Embryonic facial prominence (tissue), 1 donor: ENCODE measurements at regions not wholly inside any gene's neighbourhood (a gene's known extent, or its start where the extent isn't known, plus 50 kb on each side); places are given as distances from the start of the nearest gene placed in this dataset.

ENCODE experiments used
- DNase-seq: peaks from one replicate; pipeline ENCODE4 v3.0.0-alpha.2; 2016; ENCODE audit errors: extremely low spot score

- no peak for DNase-seq
Observed at GRCh38 chr2:120881981-120882788, 146.5 kb downstream of the GLI2 start.

GRCh38 chr2:120883607-120884440 is 148.2 kb downstream of the GLI2 start:
- DNase-seq, result no peak

DNA sequence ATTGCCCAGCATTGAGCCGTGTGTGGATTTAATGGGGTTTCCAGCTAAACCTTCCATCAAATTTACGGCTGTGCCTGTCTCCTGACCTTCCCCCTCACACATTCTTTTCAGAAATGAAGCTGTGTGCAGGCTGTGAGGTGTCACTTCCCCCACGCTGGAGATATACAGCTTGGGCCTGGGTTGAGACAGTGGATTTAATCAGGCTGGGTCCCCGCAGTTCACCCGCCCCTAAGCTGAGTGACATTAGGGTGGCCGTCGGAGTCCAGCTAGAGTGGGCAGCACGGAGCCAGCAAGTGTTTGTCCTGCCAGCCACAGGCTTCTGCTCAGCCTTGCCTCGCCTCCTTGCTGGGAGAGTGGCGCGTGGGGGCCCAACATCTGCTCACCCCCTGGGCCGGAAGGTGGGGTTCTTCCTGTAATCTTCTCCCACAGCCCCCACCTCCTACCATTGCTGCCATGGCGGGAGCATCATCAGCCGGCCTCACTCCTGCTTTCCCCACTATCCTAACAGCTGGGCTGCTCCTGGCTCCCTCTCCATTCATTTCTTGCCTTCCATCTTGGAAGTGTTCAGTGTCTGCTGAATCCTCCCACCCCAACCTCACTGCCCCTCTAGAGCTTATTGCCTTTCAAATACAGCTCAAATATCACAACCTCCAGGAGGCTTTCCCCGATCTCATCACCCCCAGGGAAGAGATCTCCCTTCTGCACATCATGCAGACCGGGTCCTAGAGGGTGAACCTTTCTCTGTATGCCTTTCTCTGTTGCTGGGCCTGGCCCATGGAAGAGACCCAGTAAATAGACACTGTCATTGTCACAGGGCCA is 149.0 kb downstream of the GLI2 start:
- DNase-seq, result no peak

GRCh38 chr2:120885321-120885720 is 149.7 kb downstream of the GLI2 start:
- DNase-seq, result no peak

DNA sequence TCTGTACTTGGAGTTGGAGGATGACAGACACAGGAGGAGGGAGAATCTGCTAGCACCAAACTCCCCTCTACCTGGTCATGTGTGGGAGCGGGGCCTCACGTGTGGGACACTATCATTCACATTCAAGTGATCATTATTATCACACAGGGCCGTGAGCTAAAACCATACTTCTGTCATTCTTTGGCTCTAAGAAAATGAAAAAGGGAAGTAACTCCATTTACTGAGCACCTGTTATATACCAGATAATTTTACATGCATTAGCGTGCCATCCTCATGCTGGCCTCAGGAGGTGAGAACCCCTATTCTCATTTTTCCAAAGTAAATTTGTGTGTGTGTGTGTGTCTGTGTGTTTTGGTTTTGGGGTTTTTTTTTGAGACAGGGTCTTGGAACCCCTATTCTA is 150.1 kb downstream of the GLI2 start:
- DNase-seq, result no peak

DNA sequence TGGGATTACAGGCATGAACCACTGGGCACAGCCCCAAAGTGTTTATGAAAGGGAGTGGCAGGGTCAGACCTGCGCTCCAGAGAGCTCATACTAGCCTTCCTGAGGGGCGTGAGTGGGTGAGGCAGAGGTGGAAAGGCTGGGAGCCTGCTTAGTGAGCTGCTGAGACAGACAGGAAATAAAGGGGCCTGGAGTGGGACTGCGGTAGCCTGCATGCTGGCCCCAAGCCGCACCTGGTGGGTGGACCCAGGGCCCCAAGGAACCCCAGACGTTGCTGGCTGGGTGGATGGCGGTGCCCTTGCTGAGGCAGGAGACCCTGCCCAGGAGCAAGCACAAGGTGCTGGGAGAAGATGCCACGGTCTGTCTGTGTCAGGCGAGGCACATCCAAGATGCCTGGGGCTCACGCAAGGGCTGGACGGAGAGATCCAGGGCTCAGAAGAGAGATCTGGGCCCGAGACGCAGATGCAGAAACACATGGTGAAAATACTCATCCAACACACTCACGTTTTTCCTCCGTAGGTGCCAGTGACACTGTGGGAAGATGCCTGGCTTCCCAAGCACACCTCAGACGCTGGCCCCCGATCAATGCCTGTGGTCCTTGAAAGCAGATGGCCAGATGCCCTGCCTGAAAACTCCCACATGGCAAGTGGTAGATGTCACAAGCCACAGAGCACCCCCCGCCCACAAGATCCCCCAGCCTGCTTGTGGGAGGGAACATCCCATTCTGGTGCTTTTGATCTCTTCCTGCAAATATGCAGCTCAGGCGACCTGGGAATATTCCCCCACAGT is 151.1 kb downstream of the GLI2 start:
- DNase-seq, result no peak

DNA sequence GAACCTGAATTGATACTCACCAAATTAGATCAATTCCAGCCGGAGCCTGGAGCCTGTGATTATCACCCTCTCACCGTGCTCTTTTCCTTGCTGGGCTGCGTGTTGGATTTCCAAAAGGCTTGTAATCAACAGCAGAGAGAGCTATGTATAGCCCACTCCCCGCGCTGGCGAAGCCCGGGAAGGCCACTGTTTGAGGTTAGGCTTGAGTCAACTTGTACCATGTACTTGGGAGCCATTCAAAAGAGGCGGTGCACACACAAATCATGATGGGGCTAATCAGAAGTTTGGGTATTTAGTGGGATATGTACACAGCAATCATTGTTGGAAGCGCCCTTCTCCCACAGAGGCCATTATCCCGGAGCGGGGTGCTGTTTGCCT is 151.6 kb downstream of the GLI2 start:
- no peak for DNase-seq

DNA sequence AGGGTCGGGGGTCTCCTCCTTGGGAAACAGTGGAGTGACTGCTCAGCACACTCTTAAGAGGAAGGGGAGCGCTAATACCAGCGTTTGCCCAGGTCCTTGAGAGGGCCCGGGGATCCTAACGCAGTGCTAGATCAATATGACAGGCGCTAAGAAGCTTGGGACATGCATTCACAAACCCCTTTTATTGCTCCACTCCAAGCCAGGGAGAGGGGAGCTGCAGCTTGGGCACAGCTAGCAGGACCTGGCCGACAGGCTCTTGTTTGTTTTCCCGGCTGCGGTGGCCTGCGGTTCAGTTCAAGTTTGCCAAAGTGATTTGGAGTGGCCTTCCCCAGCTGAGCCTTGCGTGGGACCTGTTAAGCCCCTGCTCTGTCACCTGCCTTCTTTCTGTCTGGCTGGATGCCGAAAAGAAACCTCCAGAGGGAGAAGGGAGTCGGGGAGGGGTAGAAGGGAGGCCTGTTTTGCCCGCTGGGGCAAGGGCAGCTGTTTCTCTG is 152.1 kb downstream of the GLI2 start:
- DNase-seq, result no peak

DNA sequence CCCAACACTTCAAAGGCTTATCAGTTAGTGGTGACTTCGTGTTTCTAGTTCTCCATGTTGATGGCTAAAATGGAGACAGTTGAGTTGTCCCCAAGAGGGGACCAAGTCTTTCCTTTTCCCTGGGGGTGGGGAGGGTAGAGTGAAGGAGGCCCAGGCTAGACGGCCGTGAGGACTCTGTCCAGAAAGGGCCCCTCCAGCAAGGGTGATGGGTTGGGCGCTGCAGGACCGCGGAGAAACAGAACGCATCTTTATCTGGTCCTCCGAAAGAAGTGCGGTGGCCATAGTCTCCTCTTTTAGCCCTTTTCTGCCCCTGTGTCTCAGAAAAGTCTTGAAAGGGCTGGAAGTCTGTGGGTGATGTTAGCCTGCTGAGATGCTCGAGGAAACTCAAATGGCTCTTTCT is 153.2 kb downstream of the GLI2 start:
- DNase-seq, result no peak

DNA sequence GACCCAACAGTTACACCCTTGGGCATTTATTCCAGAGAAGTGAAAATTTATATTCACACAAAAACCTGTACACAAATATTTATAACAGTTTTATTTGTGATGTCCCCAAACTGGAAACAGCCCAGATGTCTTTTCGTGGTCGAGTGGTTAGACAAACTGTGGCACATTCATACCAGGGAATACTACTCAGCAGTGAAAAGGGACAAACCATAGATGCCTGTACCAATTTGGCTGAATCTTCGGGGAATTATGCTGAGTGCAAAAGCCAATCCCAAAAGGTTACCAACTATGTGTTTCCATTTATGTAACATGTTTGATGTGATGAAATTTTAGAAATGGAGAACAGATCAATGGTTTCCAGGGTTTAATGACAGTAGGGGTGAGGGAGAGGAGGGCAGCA is 154.3 kb downstream of the GLI2 start:
- no peak for DNase-seq

GRCh38 chr2:120890566-120891360 is 155.1 kb downstream of the GLI2 start:
- no peak for DNase-seq

DNA sequence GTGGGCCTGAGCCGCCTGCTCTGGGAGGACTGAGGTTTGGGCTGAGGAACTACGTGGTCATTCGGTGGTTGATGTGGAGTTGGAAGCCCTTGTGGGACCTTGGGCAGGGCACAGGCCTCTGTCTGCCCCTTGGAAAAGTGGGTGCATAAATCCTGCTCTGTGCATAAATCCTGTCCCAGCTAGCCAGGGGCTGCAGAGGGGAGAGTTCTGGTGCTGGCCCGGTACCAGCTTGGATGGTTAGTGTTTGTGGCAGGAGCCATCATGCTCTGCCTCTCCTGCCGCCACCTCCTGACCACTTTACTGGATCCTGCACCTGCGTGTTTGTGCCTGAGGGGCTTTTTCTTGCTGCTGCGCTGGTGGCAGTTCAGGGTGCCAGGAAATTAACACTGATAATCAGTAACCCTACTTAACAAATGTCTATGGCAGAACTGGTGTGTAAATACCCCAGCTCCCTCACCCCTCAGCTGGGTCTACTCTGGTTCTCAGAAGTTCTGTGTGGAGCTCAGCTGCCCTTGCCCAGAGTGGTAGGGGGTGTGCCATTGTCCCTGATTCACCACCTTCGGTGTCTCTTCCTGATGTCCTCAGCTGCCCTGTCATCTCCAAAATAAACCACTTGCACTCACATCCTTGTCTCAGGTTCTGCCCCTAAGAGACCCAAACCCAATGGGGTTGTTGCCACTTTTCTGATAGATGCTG is 156.8 kb downstream of the GLI2 start:
- no peak for DNase-seq

GRCh38 chr2:120892967-120893667 is 157.4 kb downstream of the GLI2 start:
- DNase-seq, result no peak

- DNase-seq, result no peak
Observed at GRCh38 chr2:120893811-120894584, 158.3 kb downstream of the GLI2 start.

DNA sequence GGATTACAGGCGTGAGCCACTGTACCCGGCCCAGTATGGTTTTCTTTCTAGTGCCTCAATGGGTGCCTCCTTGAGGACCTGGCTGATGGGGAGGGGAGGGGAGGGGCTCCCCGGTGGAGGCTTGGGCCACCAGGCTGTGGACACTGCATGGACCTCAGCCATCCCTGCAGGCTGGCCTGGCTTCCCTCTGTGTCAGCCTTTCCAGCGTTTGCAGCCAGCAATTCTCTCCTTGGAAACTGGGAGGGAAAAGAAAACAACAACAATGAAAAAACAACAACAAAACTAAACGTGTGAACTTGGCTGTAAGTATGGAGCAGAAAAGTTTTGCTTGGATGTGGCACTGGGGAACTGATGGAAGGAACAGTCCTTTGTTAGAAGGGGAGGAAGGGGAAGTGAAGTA is 159.3 kb downstream of the GLI2 start:
- DNase-seq, result no peak

- DNase-seq, result no peak
Observed at GRCh38 chr2:120896126-120896525, 160.5 kb downstream of the GLI2 start.

DNA sequence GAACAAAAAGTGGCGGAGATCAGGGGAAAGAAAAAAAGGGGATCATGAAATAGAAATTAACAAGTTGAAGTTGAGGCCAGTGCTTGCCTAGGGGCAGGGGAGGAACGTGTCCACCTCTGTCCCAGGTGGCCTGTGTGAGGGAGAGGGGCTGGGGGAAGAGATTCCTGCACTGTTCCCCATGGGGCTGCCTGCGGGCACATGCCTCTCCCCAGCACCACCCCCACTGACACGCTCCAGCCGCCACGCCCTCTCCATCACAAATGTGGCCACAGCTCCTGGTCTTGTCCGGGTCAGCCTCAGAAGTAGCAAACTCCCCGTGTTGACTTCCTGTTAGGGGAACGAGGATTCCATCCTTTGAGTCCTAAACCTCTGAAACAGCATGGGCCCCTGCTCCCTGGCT is 161.2 kb downstream of the GLI2 start:
- no peak for DNase-seq

- DNase-seq, result no peak
Observed at GRCh38 chr2:120897399-120897798, 161.7 kb downstream of the GLI2 start.
